ENCODE measurements at regions not wholly inside any gene's neighbourhood (a gene's known extent, or its start where the extent isn't known, plus 50 kb on each side); places are given as distances from the start of the nearest gene placed in this dataset.

- DNase-seq = no peak
- no peak for ATAC-seq
- Histone ChIP-seq H3K4me3 (no peak overlapping the region), H3K27me3 (ENCODE audit: low read depth) (no peaks in the 10 kb centered on the region), H3K9me3 (no peaks in the 10 kb centered on the region), H3K36me3 (no peaks in the 10 kb centered on the region), H3K4me1 (no peaks in the 10 kb centered on the region), H3K27ac (no peak overlapping the region)
- no peak for TF ChIP-seq CTCF (IDR thresholded peaks at IDR 0.05)
- intact Hi-C loops (cut with DNase I) = no loop called here
Observed at GRCh38 chr15:97517737-97518136, 442.8 kb upstream of the ARRDC4 start.

- DNase-seq (no peak), ATAC-seq (no peak)
- H3K36me3 ChIP-seq = no peaks in the 10 kb centered on the region
- intact Hi-C loops (cut with DNase I) = no loop called here
- no peaks in the 10 kb centered on the region for H3K9me3 ChIP-seq
- H3K4me3 ChIP-seq = no peak overlapping the region
- no peaks in the 10 kb centered on the region for H3K4me1 ChIP-seq
- H3K27ac ChIP-seq = no peak overlapping the region
- no peaks in the 10 kb centered on the region for H3K27me3 ChIP-seq (ENCODE audit: low read depth)
- no peak for TF ChIP-seq CTCF (IDR thresholded peaks at IDR 0.05)
Observed at GRCh38 chr15:97520689-97521088, 439.8 kb upstream of the ARRDC4 start.

- Histone ChIP-seq H3K36me3 (no peaks in the 10 kb centered on the region), H3K4me3 (no peak overlapping the region), H3K27ac (no peak overlapping the region), H3K4me1 (no peaks in the 10 kb centered on the region), H3K9me3 (no peaks in the 10 kb centered on the region), H3K27me3 (ENCODE audit: low read depth) (no peaks in the 10 kb centered on the region)
- no peak for DNase-seq
- no peak for ATAC-seq
- intact Hi-C loops (cut with DNase I) = no loop called here
- TF ChIP-seq CTCF (IDR thresholded peaks at IDR 0.05) = no peak
Observed at GRCh38 chr15:97521381-97522285, 438.9 kb upstream of the ARRDC4 start.

- TF ChIP-seq CTCF (IDR thresholded peaks at IDR 0.05) = no peak
- DNase-seq = no peak
- Histone ChIP-seq H3K27me3 (ENCODE audit: low read depth) (no peaks in the 10 kb centered on the region), H3K9me3 (no peaks in the 10 kb centered on the region), H3K4me1 (no peaks in the 10 kb centered on the region), H3K4me3 (no peak overlapping the region), H3K27ac (no peak overlapping the region), H3K36me3 (no peaks in the 10 kb centered on the region)
- ATAC-seq = no peak
- intact Hi-C loops (cut with DNase I) = no loop called here
Observed at GRCh38 chr15:97522347-97522746, 438.2 kb upstream of the ARRDC4 start.

GRCh38 chr15:97525809-97526208, 434.7 kb upstream of the ARRDC4 start:
- Histone ChIP-seq H3K27me3 (ENCODE audit: low read depth) (no peaks in the 10 kb centered on the region), H3K27ac (no peak overlapping the region), H3K4me1 (no peaks in the 10 kb centered on the region), H3K36me3 (no peaks in the 10 kb centered on the region), H3K9me3 (no peaks in the 10 kb centered on the region), H3K4me3 (no peak overlapping the region)
- ATAC-seq (no peak), DNase-seq (no peak)
- TF ChIP-seq CTCF (IDR thresholded peaks at IDR 0.05) = no peak
- intact Hi-C loops (cut with DNase I) = no loop called here
